ENCODE measurements at regions not wholly inside any gene's neighbourhood (a gene's known extent, or its start where the extent isn't known, plus 50 kb on each side); places are given as distances from the start of the nearest gene placed in this dataset.

- TF ChIP-seq ZNF274 (IDR thresholded peaks at IDR 0.05; ENCODE audit: borderline replicate concordance, low read depth, low read length) (no peak), CTBP1 (IDR thresholded peaks at IDR 0.05; ENCODE audit: borderline replicate concordance) (0 out of 2 replicates have a peak, but pooled peaks have one; percentile 12), CBX3 (IDR thresholded peaks at IDR 0.05; ENCODE audit: borderline replicate concordance in 1 of 2, low read length in 2 of 2) (no peak), CGGBP1 (CRISPR knock-in tag; IDR thresholded peaks at IDR 0.05) (no peak), ZFP36 (IDR thresholded peaks at IDR 0.05; ENCODE audit: low read depth, low read length, partially characterized antibody) (no peak), SNAPC5 (CRISPR knock-in tag; IDR thresholded peaks at IDR 0.05) (no peak), ARID3A (IDR thresholded peaks at IDR 0.05; ENCODE audit: borderline replicate concordance, low read depth, low read length) (no peak), CBX8 (IDR thresholded peaks at IDR 0.05; ENCODE audit: borderline replicate concordance, extremely low read depth, low read depth, low read length, poor library complexity, severe bottlenecking) (no peak), PHB (CRISPR knock-in tag; IDR thresholded peaks at IDR 0.05) (no peak), NFXL1 (CRISPR knock-in tag; IDR thresholded peaks at IDR 0.05) (no peak), SP1 (CRISPR knock-in tag; IDR thresholded peaks at IDR 0.05) (no peak), ZNF282 (CRISPR knock-in tag; IDR thresholded peaks at IDR 0.05) (no peak), AFF1 (IDR thresholded peaks at IDR 0.05; ENCODE audit: low read depth in 1 of 2, partially characterized antibody in 2 of 2) (no peak), ASH1L (IDR thresholded peaks at IDR 0.05; ENCODE audit: borderline replicate concordance, low read depth, partially characterized antibody) (no peak), ZSCAN29 (IDR thresholded peaks at IDR 0.05) (0 out of 2 replicates have a peak, but pooled peaks have one; percentile 31), ZNF76 (CRISPR knock-in tag; IDR thresholded peaks at IDR 0.05; ENCODE audit: borderline replicate concordance) (no peak)
- TF ChIP-seq, protein P1, sequence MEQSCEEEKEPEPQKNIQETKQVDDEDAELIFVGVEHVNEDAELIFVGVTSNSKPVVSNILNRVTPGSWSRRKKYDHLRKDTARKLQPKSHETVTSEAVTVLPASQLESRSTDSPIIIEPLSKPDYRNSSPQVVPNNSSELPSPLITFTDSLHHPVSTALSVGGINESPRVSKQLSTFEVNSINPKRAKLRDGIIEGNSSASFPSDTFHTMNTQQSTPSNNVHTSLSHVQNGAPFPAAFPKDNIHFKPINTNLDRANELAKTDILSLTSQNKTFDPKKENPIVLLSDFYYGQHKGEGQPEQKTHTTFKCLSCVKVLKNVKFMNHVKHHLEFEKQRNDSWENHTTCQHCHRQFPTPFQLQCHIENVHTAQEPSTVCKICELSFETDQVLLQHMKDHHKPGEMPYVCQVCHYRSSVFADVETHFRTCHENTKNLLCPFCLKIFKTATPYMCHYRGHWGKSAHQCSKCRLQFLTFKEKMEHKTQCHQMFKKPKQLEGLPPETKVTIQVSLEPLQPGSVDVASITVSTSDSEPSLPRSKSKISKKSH (CRISPR knock-in tag; IDR thresholded peaks at IDR 0.05), result no peak
Measured at GRCh38 chr4:1567808-1568581, 116.1 kb downstream of the FAM53A start (continued).

All from K562 (cell line).